HFFc6 (cell line): ENCODE measurements at regions not wholly inside any gene's neighbourhood (a gene's known extent, or its start where the extent isn't known, plus 50 kb on each side); places are given as distances from the start of the nearest gene placed in this dataset.

Experiments
- DNase-seq: peaks from one replicate; pipeline ENCODE4 v3.0.0-alpha.2; 2018
- H3K27ac Mint-ChIP-seq: 2 replicates; pipeline ENCODE4 v1.8.0; 2020; ENCODE audit warnings: mild to moderate bottlenecking, mixed read lengths
- H3K27me3 Mint-ChIP-seq: 2 replicates; pipeline ENCODE4 v1.8.0; 2021; ENCODE audit warnings: mild to moderate bottlenecking, moderate library complexity, mixed read lengths; ENCODE audit not compliant: insufficient read depth
- H3K36me3 Mint-ChIP-seq: 2 replicates; pipeline ENCODE4 v1.8.0; 2021; ENCODE audit warnings: low read depth, mixed read lengths
- H3K4me1 Mint-ChIP-seq: 2 replicates; pipeline ENCODE4 v1.8.0; 2020; ENCODE audit warnings: low read depth, mixed read lengths
- H3K4me3 Mint-ChIP-seq: 2 replicates; pipeline ENCODE4 v1.8.0; 2020; ENCODE audit warnings: mild to moderate bottlenecking, moderate library complexity, mixed read lengths
- H3K9me3 Mint-ChIP-seq: 2 replicates; pipeline ENCODE4 v1.8.0; 2020; ENCODE audit warnings: mild to moderate bottlenecking, mixed read lengths
- CTCF ChIP-seq: fragments of 200-600 bp; sonication (generic); IDR thresholded peaks from 2 replicates; pipeline ENCODE4 v1.5.0; 2021; ENCODE audit warnings: antibody characterized with exemption, mild to moderate bottlenecking

GRCh38 chr1:199901341-199901740, 126.2 kb upstream of the NR5A2 start:
- H3K9me3 Mint-ChIP-seq = no peaks in the 10 kb centered on the region; the same call in 1 of the 2 replicates
- H3K4me3 Mint-ChIP-seq = no peak overlapping the region
- no peak for DNase-seq
- H3K27me3 Mint-ChIP-seq = no peaks in the 10 kb centered on the region; the same call in 1 of the 2 replicates
- H3K27ac Mint-ChIP-seq = no peak overlapping the region
- peaks cover 18% of the 10 kb centered on the region; the same call in 1 of the 2 replicates for H3K4me1 Mint-ChIP-seq
- no peaks in the 10 kb centered on the region for H3K36me3 Mint-ChIP-seq
- no peak for TF ChIP-seq CTCF

GRCh38 chr1:199907361-199907760, 120.1 kb upstream of the NR5A2 start:
- Mint-ChIP-seq H3K4me3 (no peak overlapping the region), H3K9me3 (no peaks in the 10 kb centered on the region; the same call in 1 of the 2 replicates), H3K27ac (no peak overlapping the region), H3K27me3 (no peaks in the 10 kb centered on the region; the same call in none of the 2 replicates), H3K36me3 (no peaks in the 10 kb centered on the region), H3K4me1 (peaks cover 9% of the 10 kb centered on the region)
- TF ChIP-seq CTCF = no peak
- DNase-seq = no peak

GRCh38 chr1:199909137-199909536, 118.4 kb upstream of the NR5A2 start:
- no peak overlapping the region for H3K27ac Mint-ChIP-seq
- H3K27me3 Mint-ChIP-seq = no peaks in the 10 kb centered on the region; the same call in none of the 2 replicates
- no peaks in the 10 kb centered on the region for H3K36me3 Mint-ChIP-seq
- no peak for DNase-seq
- no peaks in the 10 kb centered on the region; the same call in 1 of the 2 replicates for H3K9me3 Mint-ChIP-seq
- no peak overlapping the region for H3K4me3 Mint-ChIP-seq
- peaks cover 9% of the 10 kb centered on the region for H3K4me1 Mint-ChIP-seq
- TF ChIP-seq CTCF = no peak

- H3K4me1 Mint-ChIP-seq = peaks cover 23% of the 10 kb centered on the region
- H3K9me3 Mint-ChIP-seq = no peaks in the 10 kb centered on the region
- no peak for DNase-seq
- no peaks in the 10 kb centered on the region; the same call in 1 of the 2 replicates for H3K27me3 Mint-ChIP-seq
- H3K4me3 Mint-ChIP-seq = no peak overlapping the region
- H3K36me3 Mint-ChIP-seq = no peaks in the 10 kb centered on the region
- H3K27ac Mint-ChIP-seq = no peak overlapping the region
- no peak for TF ChIP-seq CTCF
These were observed 114.2 kb upstream of the NR5A2 start for GRCh38 chr1:199913318-199913717.

- Mint-ChIP-seq H3K27me3 (no peaks in the 10 kb centered on the region), H3K36me3 (no peaks in the 10 kb centered on the region), H3K9me3 (no peaks in the 10 kb centered on the region), H3K27ac (no peak overlapping the region), H3K4me1 (peaks cover 21% of the 10 kb centered on the region), H3K4me3 (no peak overlapping the region)
- TF ChIP-seq CTCF = no peak
- no peak for DNase-seq
These were observed 113.0 kb upstream of the NR5A2 start for GRCh38 chr1:199914546-199914945.

GRCh38 chr1:199918196-199918769, 109.2 kb upstream of the NR5A2 start:
- no peak overlapping the region for H3K4me3 Mint-ChIP-seq
- peaks cover 21% of the 10 kb centered on the region for H3K4me1 Mint-ChIP-seq
- no peak overlapping the region for H3K27ac Mint-ChIP-seq
- peaks cover 4% of the 10 kb centered on the region for H3K27me3 Mint-ChIP-seq
- H3K9me3 Mint-ChIP-seq = no peaks in the 10 kb centered on the region
- H3K36me3 Mint-ChIP-seq = no peaks in the 10 kb centered on the region
- no peak for DNase-seq
- no peak for TF ChIP-seq CTCF
